GM12878 (cell line): ENCODE measurements at regions not wholly inside any gene's neighbourhood (a gene's known extent, or its start where the extent isn't known, plus 50 kb on each side); places are given as distances from the start of the nearest gene placed in this dataset.

ENCODE experiments used
- KLF5 ChIP-seq: fragments of 450-650 bp; IDR thresholded peaks from 2 replicates; pipeline ENCODE4 v1.6.1; 2014; ENCODE audit warnings: mild to moderate bottlenecking; ENCODE audit not compliant: partially characterized antibody
- MYB ChIP-seq: fragments of 150-350 bp; IDR thresholded peaks from 2 replicates; pipeline ENCODE4 v1.6.1; 2014; ENCODE audit warnings: mild to moderate bottlenecking, low read depth, low read length, borderline replicate concordance
- POLR2A ChIP-seq: IDR thresholded peaks from 2 replicates; pipeline ENCODE4 v1.6.1; 2011; ENCODE audit warnings: low read depth, mild to moderate bottlenecking, low read length
- RB1 ChIP-seq: fragments of 450-650 bp; formaldehyde crosslinking; IDR thresholded peaks from 2 replicates; pipeline ENCODE4 v1.6.1; 2017; ENCODE audit warnings: mild to moderate bottlenecking, borderline replicate concordance
- ZNF274 ChIP-seq: IDR thresholded peaks from one replicate; pipeline ENCODE4 v1.8.0; 2011; ENCODE audit not compliant: insufficient read length, insufficient read depth
- TF ChIP-seq, protein P1 (sequence below), 3 experiments: IDR thresholded peaks in 2 of 3; conservative IDR thresholded peaks in 1 of 3; 2 replicates each; pipeline ENCODE4 v1.5.1; 2011; ENCODE audit warnings: low read depth in 3 of 3, low read length in 3 of 3, mild to moderate bottlenecking in 3 of 3, control low read depth in 2 of 3, moderate library complexity in 2 of 3, inconsistent platforms in 1 of 3, mixed read lengths in 1 of 3; ENCODE audit not compliant: control insufficient read depth in 2 of 3, insufficient read depth in 1 of 3; ENCODE audit errors: extremely low read depth in 1 of 3
- TF ChIP-seq, protein P2 (sequence below): IDR thresholded peaks from 2 replicates; pipeline ENCODE4 v1.6.1; 2012; ENCODE audit warnings: low read depth, low read length, improper control_type of control experiment

DNA sequence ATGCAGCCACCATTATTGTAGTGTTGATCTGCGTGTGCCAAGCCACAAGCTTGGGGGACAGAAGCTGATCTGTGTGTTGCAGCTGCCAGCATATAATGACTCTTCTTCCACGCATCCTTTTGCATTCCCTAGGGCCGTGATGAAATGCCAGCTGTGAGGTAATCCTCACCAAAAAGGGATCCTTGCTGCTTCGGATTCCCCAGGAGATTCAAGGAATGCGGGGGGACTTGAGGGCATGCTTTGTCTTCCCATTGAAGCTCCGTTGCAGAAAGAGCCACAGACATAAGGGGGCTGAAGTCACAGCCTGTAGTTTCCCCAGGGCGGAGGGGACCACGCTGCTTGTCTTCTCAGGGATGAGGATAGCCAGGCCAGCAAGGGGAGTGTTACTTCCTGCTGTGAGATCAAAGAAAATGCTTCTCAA is 281.6 kb upstream of the FMN2 start:
- TF ChIP-seq RB1: no peak
- TF ChIP-seq MYB: no peak
- TF ChIP-seq, protein P1, sequence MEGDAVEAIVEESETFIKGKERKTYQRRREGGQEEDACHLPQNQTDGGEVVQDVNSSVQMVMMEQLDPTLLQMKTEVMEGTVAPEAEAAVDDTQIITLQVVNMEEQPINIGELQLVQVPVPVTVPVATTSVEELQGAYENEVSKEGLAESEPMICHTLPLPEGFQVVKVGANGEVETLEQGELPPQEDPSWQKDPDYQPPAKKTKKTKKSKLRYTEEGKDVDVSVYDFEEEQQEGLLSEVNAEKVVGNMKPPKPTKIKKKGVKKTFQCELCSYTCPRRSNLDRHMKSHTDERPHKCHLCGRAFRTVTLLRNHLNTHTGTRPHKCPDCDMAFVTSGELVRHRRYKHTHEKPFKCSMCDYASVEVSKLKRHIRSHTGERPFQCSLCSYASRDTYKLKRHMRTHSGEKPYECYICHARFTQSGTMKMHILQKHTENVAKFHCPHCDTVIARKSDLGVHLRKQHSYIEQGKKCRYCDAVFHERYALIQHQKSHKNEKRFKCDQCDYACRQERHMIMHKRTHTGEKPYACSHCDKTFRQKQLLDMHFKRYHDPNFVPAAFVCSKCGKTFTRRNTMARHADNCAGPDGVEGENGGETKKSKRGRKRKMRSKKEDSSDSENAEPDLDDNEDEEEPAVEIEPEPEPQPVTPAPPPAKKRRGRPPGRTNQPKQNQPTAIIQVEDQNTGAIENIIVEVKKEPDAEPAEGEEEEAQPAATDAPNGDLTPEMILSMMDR (IDR thresholded peaks at IDR 0.05 in 2 of 3, conservative IDR thresholded peaks at IDR 0.05 in 1 of 3; ENCODE audit: control insufficient read depth in 2 of 3, extremely low read depth in 1 of 3, insufficient read depth in 1 of 3, low read depth in 3 of 3, low read length in 3 of 3): no peak
- TF ChIP-seq ZNF274: no peak
- TF ChIP-seq, protein P2, sequence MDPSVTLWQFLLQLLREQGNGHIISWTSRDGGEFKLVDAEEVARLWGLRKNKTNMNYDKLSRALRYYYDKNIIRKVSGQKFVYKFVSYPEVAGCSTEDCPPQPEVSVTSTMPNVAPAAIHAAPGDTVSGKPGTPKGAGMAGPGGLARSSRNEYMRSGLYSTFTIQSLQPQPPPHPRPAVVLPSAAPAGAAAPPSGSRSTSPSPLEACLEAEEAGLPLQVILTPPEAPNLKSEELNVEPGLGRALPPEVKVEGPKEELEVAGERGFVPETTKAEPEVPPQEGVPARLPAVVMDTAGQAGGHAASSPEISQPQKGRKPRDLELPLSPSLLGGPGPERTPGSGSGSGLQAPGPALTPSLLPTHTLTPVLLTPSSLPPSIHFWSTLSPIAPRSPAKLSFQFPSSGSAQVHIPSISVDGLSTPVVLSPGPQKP: no peak
- TF ChIP-seq KLF5: no peak
- TF ChIP-seq POLR2A: no peak
